ENCODE measurements at regions not wholly inside any gene's neighbourhood (a gene's known extent, or its start where the extent isn't known, plus 50 kb on each side); places are given as distances from the start of the nearest gene placed in this dataset.
"Not testable (repeated sequence)": the region's sequence is repeated elsewhere in the genome, so short reads cannot be mapped to it uniquely, and the experiment has no call there.

DNA sequence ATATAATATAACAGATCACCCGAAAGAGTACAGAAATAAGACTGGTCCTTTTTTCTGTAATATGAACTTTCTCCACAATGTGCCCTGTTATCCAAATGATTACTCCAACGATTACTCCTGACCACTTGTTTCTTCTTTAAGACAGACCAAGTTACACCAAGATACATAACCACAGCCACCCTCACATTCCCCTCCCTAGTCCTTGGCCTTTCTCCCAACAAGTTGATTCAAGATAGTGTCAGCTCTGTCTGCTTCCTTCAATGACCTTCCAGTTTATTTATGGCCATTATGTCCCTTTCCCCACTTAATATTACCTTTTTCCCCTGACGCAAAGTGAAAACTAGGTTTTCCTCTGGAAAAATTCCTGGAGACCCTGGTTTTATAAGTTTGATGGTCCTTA lies 397.2 kb downstream of the FAM47B start:
- Histone ChIP-seq H3K4me1 (ENCODE audit: insufficient read depth, low read length) (no peaks in the 10 kb centered on the region), H3K9ac (ENCODE audit: low read depth, low read length) (no peak overlapping the region), H3K36me3 (ENCODE audit: insufficient read depth, low read length) (no peaks in the 10 kb centered on the region), H3K9me3 (ENCODE audit: insufficient read depth, low read depth, low read length) (no peaks in the 10 kb centered on the region), H3K27ac (ENCODE audit: low read depth, low read length) (no peak overlapping the region), H3K4me3 (ENCODE audit: low read length) (no peak overlapping the region), H3K27me3 (ENCODE audit: insufficient read depth, low read length) (no peaks in the 10 kb centered on the region)
- 95% methylated on average over 2 of the region's 3 CpGs for WGBS

GRCh38 chrX:35340465-35340864 lies 397.9 kb downstream of the FAM47B start:
- WGBS, result no CpG with 5 or more reads among the region's 1 CpG
- no peaks in the 10 kb centered on the region for H3K9me3 ChIP-seq (ENCODE audit: insufficient read depth, low read depth, low read length)
- no peaks in the 10 kb centered on the region for H3K27me3 ChIP-seq (ENCODE audit: insufficient read depth, low read length)
- H3K4me3 ChIP-seq (ENCODE audit: low read length), result no peak overlapping the region
- H3K4me1 ChIP-seq (ENCODE audit: insufficient read depth, low read length), result no peaks in the 10 kb centered on the region
- no peak overlapping the region for H3K27ac ChIP-seq (ENCODE audit: low read depth, low read length)
- no peaks in the 10 kb centered on the region for H3K36me3 ChIP-seq (ENCODE audit: insufficient read depth, low read length)
- H3K9ac ChIP-seq (ENCODE audit: low read depth, low read length), result no peak overlapping the region

DNA sequence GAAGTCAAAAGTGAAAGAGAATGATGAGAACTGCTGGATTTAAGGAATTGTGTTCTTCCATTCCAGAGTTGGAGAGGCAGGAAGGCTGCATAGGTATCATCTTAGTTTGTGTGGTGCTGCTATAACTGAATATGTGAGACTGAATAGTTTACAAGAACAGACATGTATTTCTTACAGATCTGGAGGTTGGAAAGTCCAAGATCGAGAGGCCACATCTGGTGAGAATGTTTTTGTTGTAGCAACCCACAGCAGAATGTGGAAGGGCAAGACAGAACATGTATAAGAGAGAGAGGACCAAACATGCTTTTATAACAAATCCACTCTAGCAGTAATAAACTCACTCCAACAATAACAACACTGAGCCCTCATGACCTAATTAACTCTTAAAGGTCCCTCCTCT lies 408.6 kb downstream of the FAM47B start:
- H3K27ac ChIP-seq (ENCODE audit: low read depth, low read length), result no peak overlapping the region
- H3K9ac ChIP-seq (ENCODE audit: low read depth, low read length), result no peak overlapping the region
- no peaks in the 10 kb centered on the region for H3K9me3 ChIP-seq (ENCODE audit: insufficient read depth, low read depth, low read length)
- WGBS, result 100% methylated on average over 1 of the region's 1 CpG
- no peak overlapping the region for H3K4me3 ChIP-seq (ENCODE audit: low read length)
- no peaks in the 10 kb centered on the region for H3K4me1 ChIP-seq (ENCODE audit: insufficient read depth, low read length)
- no peaks in the 10 kb centered on the region for H3K27me3 ChIP-seq (ENCODE audit: insufficient read depth, low read length)
- no peaks in the 10 kb centered on the region for H3K36me3 ChIP-seq (ENCODE audit: insufficient read depth, low read length)

DNA sequence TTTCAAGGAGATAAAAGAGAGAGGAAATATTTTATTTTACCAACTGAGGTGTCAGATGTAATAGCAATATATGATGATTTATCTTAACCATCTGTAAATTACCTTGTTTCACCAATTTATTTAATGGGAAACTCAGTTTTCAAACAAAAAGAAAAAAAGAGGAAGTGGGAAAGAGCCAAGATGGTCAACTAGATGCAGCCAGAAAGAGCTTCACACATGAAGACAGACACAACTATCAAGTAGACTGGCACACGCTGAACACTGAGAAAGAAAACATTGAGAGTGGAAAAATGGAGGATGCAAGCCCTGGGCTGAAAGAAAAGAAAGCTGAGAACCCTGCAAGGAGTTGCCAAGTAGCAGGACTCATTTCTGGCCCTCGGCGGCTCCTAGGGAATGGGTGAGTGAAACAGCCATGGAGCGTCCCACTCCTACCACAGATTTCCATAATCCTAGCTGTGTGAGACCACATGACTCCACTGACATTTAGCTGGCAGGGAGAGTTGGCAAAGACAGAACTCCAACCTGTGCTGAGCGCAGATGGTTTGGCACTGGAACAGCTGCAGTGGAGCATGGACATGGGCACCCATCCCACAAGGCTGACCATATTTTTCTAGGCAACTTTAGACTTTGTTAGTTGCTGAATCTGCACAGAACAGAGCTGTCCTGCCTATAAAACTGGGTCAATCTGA lies 409.3 kb downstream of the FAM47B start:
- 94% methylated on average over 5 of the region's 5 CpGs for WGBS
- Histone ChIP-seq H3K9me3 (ENCODE audit: insufficient read depth, low read depth, low read length) (no peaks in the 10 kb centered on the region), H3K36me3 (ENCODE audit: insufficient read depth, low read length) (no peaks in the 10 kb centered on the region), H3K4me1 (ENCODE audit: insufficient read depth, low read length) (no peaks in the 10 kb centered on the region), H3K4me3 (ENCODE audit: low read length) (no peak overlapping the region), H3K27ac (ENCODE audit: low read depth, low read length) (no peak overlapping the region), H3K9ac (ENCODE audit: low read depth, low read length) (no peak overlapping the region), H3K27me3 (ENCODE audit: insufficient read depth, low read length) (no peaks in the 10 kb centered on the region)

DNA sequence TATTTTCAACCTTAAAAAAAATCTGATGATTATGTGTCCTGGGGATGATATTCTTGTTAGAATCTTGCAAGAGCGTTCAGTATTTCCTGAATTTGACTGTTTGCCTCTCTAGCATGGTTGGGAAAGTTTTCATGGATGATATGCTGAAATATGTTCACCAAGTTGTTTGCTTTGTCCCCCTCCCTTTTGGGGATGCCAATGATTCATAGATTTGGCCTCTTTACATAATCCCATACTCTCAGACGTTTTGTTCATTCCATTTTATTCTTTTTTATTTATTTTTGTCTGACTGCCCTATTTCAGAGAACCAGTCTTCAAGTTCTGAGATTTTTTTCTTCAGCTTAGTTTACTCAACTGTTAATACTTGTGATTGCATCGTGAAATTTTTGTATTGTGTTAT lies 415.1 kb downstream of the FAM47B start:
- Histone ChIP-seq H3K9me3 (ENCODE audit: insufficient read depth, low read depth, low read length) (no peaks in the 10 kb centered on the region), H3K9ac (ENCODE audit: low read depth, low read length) (no peak overlapping the region), H3K27me3 (ENCODE audit: insufficient read depth, low read length) (no peaks in the 10 kb centered on the region), H3K27ac (ENCODE audit: low read depth, low read length) (no peak overlapping the region), H3K4me1 (ENCODE audit: insufficient read depth, low read length) (no peaks in the 10 kb centered on the region), H3K4me3 (ENCODE audit: low read length) (no peak overlapping the region), H3K36me3 (ENCODE audit: insufficient read depth, low read length) (no peaks in the 10 kb centered on the region)
- WGBS, result 88% methylated on average over 2 of the region's 3 CpGs

DNA sequence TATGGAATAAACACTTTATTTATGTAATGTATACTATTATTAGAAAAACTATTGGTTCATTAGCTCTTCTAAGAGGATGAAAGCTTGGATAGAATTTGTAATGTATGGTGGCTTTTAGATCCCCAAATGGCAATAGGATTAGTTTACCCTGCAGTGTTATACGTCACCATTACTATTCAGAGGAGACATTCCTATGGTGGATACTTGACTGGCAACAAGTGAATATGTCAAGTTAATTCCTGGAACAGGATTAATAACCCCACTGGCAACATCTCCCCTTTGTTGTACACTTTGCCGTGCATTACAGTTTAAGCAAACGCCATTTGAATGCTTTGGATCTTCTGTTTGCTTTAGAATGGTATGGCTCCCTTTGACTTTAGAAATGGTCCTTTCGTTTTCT lies 420.3 kb downstream of the FAM47B start:
- Histone ChIP-seq H3K4me3 (ENCODE audit: low read length) (no peak overlapping the region), H3K27ac (ENCODE audit: low read depth, low read length) (no peak overlapping the region), H3K4me1 (ENCODE audit: insufficient read depth, low read length) (no peaks in the 10 kb centered on the region), H3K27me3 (ENCODE audit: insufficient read depth, low read length) (no peaks in the 10 kb centered on the region), H3K36me3 (ENCODE audit: insufficient read depth, low read length) (no peaks in the 10 kb centered on the region), H3K9ac (ENCODE audit: low read depth, low read length) (no peak overlapping the region), H3K9me3 (ENCODE audit: insufficient read depth, low read depth, low read length) (no peaks in the 10 kb centered on the region)
- 96% methylated on average over 3 of the region's 4 CpGs for WGBS

- no peaks in the 10 kb centered on the region for H3K27me3 ChIP-seq (ENCODE audit: insufficient read depth, low read length)
- WGBS, result no CpG with 5 or more reads among the region's 1 CpG
- H3K9ac ChIP-seq (ENCODE audit: low read depth, low read length), result no peak overlapping the region
- peaks cover 3% of the 10 kb centered on the region; the same call in 1 of the 2 replicates for H3K9me3 ChIP-seq (ENCODE audit: insufficient read depth, low read depth, low read length)
- no peak overlapping the region for H3K27ac ChIP-seq (ENCODE audit: low read depth, low read length)
- no peaks in the 10 kb centered on the region for H3K36me3 ChIP-seq (ENCODE audit: insufficient read depth, low read length)
- H3K4me3 ChIP-seq (ENCODE audit: low read length), result no peak overlapping the region
- no peaks in the 10 kb centered on the region for H3K4me1 ChIP-seq (ENCODE audit: insufficient read depth, low read length)
These were observed 424.0 kb upstream of the MAGEB16 start for GRCh38 chrX:35374116-35374515.

DNA sequence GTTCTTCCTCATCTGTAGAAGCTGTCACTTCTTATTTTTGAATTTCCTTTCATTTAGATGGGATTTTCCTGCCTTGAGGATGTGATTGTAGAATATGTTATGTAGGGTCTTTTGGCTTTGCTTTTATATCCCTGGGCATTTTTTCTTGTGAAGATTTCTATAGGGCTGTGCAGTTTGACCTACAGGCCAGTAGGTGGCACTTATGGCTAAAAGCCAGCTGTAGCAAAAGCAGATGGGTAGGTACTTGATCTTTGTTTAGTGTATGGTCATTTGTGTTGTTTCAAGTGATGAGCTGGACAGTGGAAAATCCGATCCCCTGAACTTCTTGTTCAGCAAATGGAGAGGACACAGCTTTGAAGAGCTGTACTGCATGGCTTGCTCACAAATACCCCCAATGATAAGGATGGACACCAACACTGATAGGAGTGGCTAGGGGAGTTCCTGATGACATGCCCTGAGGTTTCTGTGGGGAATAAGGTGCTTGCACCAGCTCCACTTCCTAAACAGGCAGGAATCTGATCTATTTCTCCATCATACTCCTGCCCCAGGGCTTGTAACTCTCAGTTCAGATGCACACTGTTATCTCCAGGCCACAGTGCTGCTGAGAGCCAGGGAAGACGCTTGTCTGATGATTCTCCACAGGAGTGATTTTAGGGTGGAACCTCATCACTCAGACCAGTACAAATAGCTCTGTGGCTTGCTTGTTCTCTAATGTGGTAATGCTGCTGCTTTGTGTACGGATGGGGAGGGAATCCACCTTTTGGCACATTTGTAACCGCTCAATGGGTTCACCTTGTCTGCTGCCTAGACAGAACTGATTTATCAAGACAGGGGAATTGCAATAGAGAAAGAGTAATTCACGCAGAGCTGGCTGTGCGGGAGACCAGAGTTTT lies 417.1 kb upstream of the MAGEB16 start:
- Histone ChIP-seq H3K27ac (ENCODE audit: low read depth, low read length) (no peak overlapping the region), H3K9me3 (ENCODE audit: insufficient read depth, low read depth, low read length) (no peaks in the 10 kb centered on the region), H3K9ac (ENCODE audit: low read depth, low read length) (no peak overlapping the region), H3K4me1 (ENCODE audit: insufficient read depth, low read length) (no peaks in the 10 kb centered on the region), H3K27me3 (ENCODE audit: insufficient read depth, low read length) (no peaks in the 10 kb centered on the region), H3K36me3 (ENCODE audit: insufficient read depth, low read length) (no peaks in the 10 kb centered on the region), H3K4me3 (ENCODE audit: low read length) (no peak overlapping the region)
- 83% methylated on average over 6 of the region's 6 CpGs for WGBS

- not testable (repeated sequence) for H3K27me3 ChIP-seq (ENCODE audit: insufficient read depth, low read length); H3K4me3 ChIP-seq (ENCODE audit: low read length); H3K27ac ChIP-seq (ENCODE audit: low read depth, low read length); H3K9ac ChIP-seq (ENCODE audit: low read depth, low read length); H3K9me3 ChIP-seq (ENCODE audit: insufficient read depth, low read depth, low read length); H3K4me1 ChIP-seq (ENCODE audit: insufficient read depth, low read length); H3K36me3 ChIP-seq (ENCODE audit: insufficient read depth, low read length)
- 92% methylated on average over 3 of the region's 3 CpGs for WGBS
These were observed 416.4 kb upstream of the MAGEB16 start for GRCh38 chrX:35381709-35382108.

- no peaks in the 10 kb centered on the region for H3K36me3 ChIP-seq (ENCODE audit: insufficient read depth, low read length)
- H3K4me3 ChIP-seq (ENCODE audit: low read length), result no peak overlapping the region
- no peak overlapping the region for H3K27ac ChIP-seq (ENCODE audit: low read depth, low read length)
- no peaks in the 10 kb centered on the region for H3K9me3 ChIP-seq (ENCODE audit: insufficient read depth, low read depth, low read length)
- H3K9ac ChIP-seq (ENCODE audit: low read depth, low read length), result no peak overlapping the region
- H3K27me3 ChIP-seq (ENCODE audit: insufficient read depth, low read length), result no peaks in the 10 kb centered on the region
- 90% methylated on average over 4 of the region's 4 CpGs for WGBS
- H3K4me1 ChIP-seq (ENCODE audit: insufficient read depth, low read length), result no peaks in the 10 kb centered on the region
These were observed 415.2 kb upstream of the MAGEB16 start for GRCh38 chrX:35382966-35383365.

DNA sequence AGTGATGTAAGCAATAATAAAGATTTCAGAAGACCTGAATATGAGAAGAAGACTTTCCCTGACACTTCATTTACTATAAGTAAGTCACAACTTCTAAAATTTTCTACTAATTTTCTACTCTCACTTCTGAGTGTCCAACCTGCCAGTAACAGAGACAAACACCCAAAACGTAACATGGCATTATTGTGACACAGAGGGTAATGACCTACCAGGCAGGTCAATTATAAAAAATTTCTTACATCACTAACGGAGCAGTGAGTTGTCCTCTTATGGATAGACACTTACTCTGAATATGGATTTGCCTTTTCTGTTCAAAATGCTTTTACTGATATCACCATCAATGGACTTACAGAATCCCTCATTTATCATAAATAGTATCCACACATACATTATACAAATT lies 405.9 kb upstream of the MAGEB16 start:
- Histone ChIP-seq H3K9ac (ENCODE audit: low read depth, low read length) (no peak overlapping the region), H3K27ac (ENCODE audit: low read depth, low read length) (no peak overlapping the region), H3K4me3 (ENCODE audit: low read length) (no peak overlapping the region), H3K36me3 (ENCODE audit: insufficient read depth, low read length) (no peaks in the 10 kb centered on the region), H3K27me3 (ENCODE audit: insufficient read depth, low read length) (no peaks in the 10 kb centered on the region), H3K9me3 (ENCODE audit: insufficient read depth, low read depth, low read length) (no peaks in the 10 kb centered on the region), H3K4me1 (ENCODE audit: insufficient read depth, low read length) (no peaks in the 10 kb centered on the region)
- WGBS, result 83% methylated on average over 2 of the region's 2 CpGs

Data from HUES64 (cell line).